Naive thymus-derived CD4-positive, alpha-beta T cell (primary cell): ENCODE measurements at regions not wholly inside any gene's neighbourhood (a gene's known extent, or its start where the extent isn't known, plus 50 kb on each side); places are given as distances from the start of the nearest gene placed in this dataset.

Experiments used
- ATAC-seq: fragments of 150-1000 bp; cut with Tn5 transposase; 2 replicates; pipeline ENCODE4 v1.10.0; 2021; ENCODE audit warnings: mild to moderate bottlenecking, moderate library complexity
- CTCF ChIA-PET: fragments of 350-600 bp; sonication (Branson Sonifier 250); formaldehyde crosslinking; loops from one replicate; lab custom pipeline; 2021; ENCODE audit warnings: antibody characterized with exemption; lab: Charles Lee
- POLR2A ChIA-PET: fragments of 350-600 bp; sonication (Branson Sonifier 250); formaldehyde crosslinking; loops from one replicate; lab custom pipeline; 2021; ENCODE audit warnings: antibody characterized with exemption, inconsistent platforms; lab: Charles Lee
- DNase-seq, 9 donors: peaks; one replicate each; pipeline versions ENCODE4 v3.0.0 to v3.0.0-alpha.2; 2020 to 2022; ENCODE audit warnings: mixed read lengths in 1 of 9
- H3K27ac ChIP-seq: one replicate; pipeline ENCODE4 v1.7.0; 2013; ENCODE audit warnings: mild to moderate bottlenecking, low read depth, low read length, moderate library complexity
- H3K27me3 ChIP-seq, 2 donors: one replicate each; pipeline ENCODE4 v1.7.0; 2013; ENCODE audit warnings: low read length in 2 of 2, mild to moderate bottlenecking in 2 of 2, moderate library complexity in 2 of 2; ENCODE audit not compliant: control insufficient read depth in 2 of 2, insufficient read depth in 2 of 2
- H3K36me3 ChIP-seq, 3 experiments: 1 replicate in 2 of 3; 2 replicates in 1 of 3; pipeline ENCODE4 v1.7.0; 2013; ENCODE audit warnings: low read length in 3 of 3, mild to moderate bottlenecking in 3 of 3, moderate library complexity in 1 of 3; ENCODE audit not compliant: insufficient read depth in 3 of 3, control insufficient read depth in 2 of 3
- H3K4me1 ChIP-seq, 2 donors: one replicate each; pipeline ENCODE4 v1.7.0; 2013; ENCODE audit warnings: low read length in 2 of 2, mild to moderate bottlenecking in 2 of 2, moderate library complexity in 1 of 2; ENCODE audit not compliant: control insufficient read depth in 2 of 2, insufficient read depth in 2 of 2
- H3K4me3 ChIP-seq: 2 replicates; pipeline ENCODE4 v1.7.0; 2013; ENCODE audit warnings: mild to moderate bottlenecking, low read length
- H3K9me3 ChIP-seq, 3 experiments: 1 replicate in 2 of 3; 2 replicates in 1 of 3; pipeline ENCODE4 v1.7.0; 2013; ENCODE audit warnings: low read length in 3 of 3; ENCODE audit not compliant: control insufficient read depth in 2 of 3
- H3K27ac Mint-ChIP-seq, 9 donors: one replicate each; pipeline ENCODE4 v1.8.0; 2020 to 2022; ENCODE audit warnings: mixed read lengths in 9 of 9, mild to moderate bottlenecking in 8 of 9, moderate library complexity in 5 of 9, inconsistent platforms in 2 of 9
- H3K27me3 Mint-ChIP-seq, 5 donors: one replicate each; pipeline ENCODE4 v1.8.0; 2021 to 2022; ENCODE audit warnings: mixed read lengths in 5 of 5, mild to moderate bottlenecking in 1 of 5
- H3K36me3 Mint-ChIP-seq, 5 donors: one replicate each; pipeline ENCODE4 v1.8.0; 2020 to 2022; ENCODE audit warnings: mixed read lengths in 5 of 5, mild to moderate bottlenecking in 3 of 5, inconsistent platforms in 1 of 5
- H3K4me1 Mint-ChIP-seq, 7 donors: one replicate each; pipeline ENCODE4 v1.8.0; 2020 to 2022; ENCODE audit warnings: mixed read lengths in 7 of 7, mild to moderate bottlenecking in 3 of 7, inconsistent platforms in 1 of 7
- H3K4me3 Mint-ChIP-seq, 10 donors: one replicate each; pipeline ENCODE4 v1.8.0; 2020 to 2022; ENCODE audit warnings: mild to moderate bottlenecking in 10 of 10, mixed read lengths in 10 of 10, moderate library complexity in 6 of 10, inconsistent platforms in 2 of 10
- H3K9me3 Mint-ChIP-seq, 11 donors: one replicate each; pipeline ENCODE4 v1.8.0; 2020 to 2022; ENCODE audit warnings: mixed read lengths in 11 of 11, mild to moderate bottlenecking in 4 of 11, inconsistent platforms in 1 of 11, moderate library complexity in 1 of 11
- intact Hi-C, 2 donors: fragments of 100-400 bp; cut with micrococcal nuclease; formaldehyde crosslinking; loops; one replicate each; pipeline ENCODE4 v1.15.1; 2023

DNA sequence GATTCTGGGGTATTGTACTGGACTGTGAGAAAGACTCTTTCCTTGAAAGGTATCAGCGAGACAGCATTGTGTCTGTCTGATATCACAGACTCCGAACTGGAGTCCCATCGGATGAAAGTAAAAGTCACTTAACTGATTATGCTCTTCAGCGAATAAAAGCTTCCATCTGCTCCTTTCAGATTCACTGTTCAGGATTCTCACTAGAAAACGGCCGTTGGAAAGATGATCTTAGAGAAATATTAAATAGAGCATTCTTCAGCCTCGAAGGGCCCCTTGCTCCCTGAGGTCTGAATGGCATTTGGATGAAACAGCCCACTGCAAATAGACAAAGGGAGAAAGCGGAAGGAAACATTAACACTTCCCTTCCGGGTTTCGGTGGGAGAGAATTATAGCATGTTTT, 416.2 kb upstream of the PRKX start:
- no peaks in the 10 kb centered on the region for H3K4me1 ChIP-seq
- H3K36me3 Mint-ChIP-seq, result no peaks in the 10 kb centered on the region
- H3K4me3 ChIP-seq, result no peak overlapping the region
- H3K4me1 Mint-ChIP-seq, result no peaks in the 10 kb centered on the region
- H3K36me3 ChIP-seq, result no peaks in the 10 kb centered on the region
- ChIA-PET POLR2A (no interaction called here), CTCF (no interaction called here)
- DNase-seq (no peak), ATAC-seq (no peak)
- no peak overlapping the region for H3K27ac Mint-ChIP-seq
- peaks cover 0 to 7% (median 0%) of the 10 kb centered on the region in 11 donors for H3K9me3 Mint-ChIP-seq
- H3K4me3 Mint-ChIP-seq, result no peak overlapping the region
- H3K27me3 ChIP-seq, result no peaks in the 10 kb centered on the region
- H3K27ac ChIP-seq, result no peak overlapping the region
- no peaks in the 10 kb centered on the region for H3K9me3 ChIP-seq
- intact Hi-C loops, result no loop called here
- H3K27me3 Mint-ChIP-seq, result no peaks in the 10 kb centered on the region

- POLR2A ChIA-PET, result interaction anchor here (0.6 to 0.7 kb wide), 2 partner anchors 284 to 1437 kb away, joined by 3 to 5 read pairs; no protein-coding TSS in a partner anchor
- Mint-ChIP-seq H3K27me3 (no peaks in the 10 kb centered on the region), H3K36me3 (no peaks in the 10 kb centered on the region), H3K4me1 (no peaks in the 10 kb centered on the region), H3K4me3 (no peak overlapping the region), H3K9me3 (peaks cover 0 to 9% (median 3%) of the 10 kb centered on the region in 11 donors), H3K27ac (no peak overlapping the region)
- H3K27me3 ChIP-seq, result no peaks in the 10 kb centered on the region
- no peaks in the 10 kb centered on the region for H3K36me3 ChIP-seq
- CTCF ChIA-PET, result no interaction called here
- DNase-seq, result no peak
- no peak overlapping the region for H3K4me3 ChIP-seq
- H3K4me1 ChIP-seq, result no peaks in the 10 kb centered on the region
- intact Hi-C loops, result no loop called here
- ATAC-seq, result no peak
- H3K27ac ChIP-seq, result no peak overlapping the region
- no peaks in the 10 kb centered on the region for H3K9me3 ChIP-seq
These were observed 405.4 kb upstream of the PRKX start for GRCh38 chrX:4118666-4119530.

- no peaks in the 10 kb centered on the region for H3K9me3 ChIP-seq
- H3K27me3 ChIP-seq, result no peaks in the 10 kb centered on the region
- H3K4me3 ChIP-seq, result no peak overlapping the region
- Mint-ChIP-seq H3K27ac (no peak overlapping the region), H3K4me3 (no peak overlapping the region), H3K4me1 (no peaks in the 10 kb centered on the region), H3K36me3 (no peaks in the 10 kb centered on the region), H3K27me3 (no peaks in the 10 kb centered on the region), H3K9me3 (peaks cover 0 to 13% (median 7%) of the 10 kb centered on the region in 11 donors)
- DNase-seq (no peak), ATAC-seq (no peak)
- ChIA-PET CTCF (no interaction called here), POLR2A (no interaction called here)
- H3K36me3 ChIP-seq, result no peaks in the 10 kb centered on the region
- no peaks in the 10 kb centered on the region for H3K4me1 ChIP-seq
- no peak overlapping the region for H3K27ac ChIP-seq
- intact Hi-C loops, result no loop called here
These were observed 397.5 kb upstream of the PRKX start for GRCh38 chrX:4110964-4111363.

GRCh38 chrX:4094926-4095325, 381.5 kb upstream of the PRKX start:
- H3K4me1 ChIP-seq, result no peaks in the 10 kb centered on the region
- ATAC-seq (no peak), DNase-seq (no peak)
- POLR2A ChIA-PET, result no interaction called here
- no peaks in the 10 kb centered on the region for H3K36me3 ChIP-seq
- no peak overlapping the region for H3K27ac ChIP-seq
- Mint-ChIP-seq H3K4me3 (no peak overlapping the region), H3K9me3 (peaks cover 0 to 6% (median 0%) of the 10 kb centered on the region in 11 donors), H3K36me3 (no peaks in the 10 kb centered on the region), H3K27ac (no peak overlapping the region), H3K27me3 (no peaks in the 10 kb centered on the region), H3K4me1 (no peaks in the 10 kb centered on the region)
- no peak overlapping the region for H3K4me3 ChIP-seq
- no peaks in the 10 kb centered on the region for H3K27me3 ChIP-seq
- no peaks in the 10 kb centered on the region for H3K9me3 ChIP-seq
- intact Hi-C loops, result no loop called here
- CTCF ChIA-PET, result no interaction called here

GRCh38 chrX:4091046-4091760, 377.8 kb upstream of the PRKX start:
- DNase-seq (no peak), ATAC-seq (no peak)
- no peaks in the 10 kb centered on the region for H3K27me3 ChIP-seq
- no peaks in the 10 kb centered on the region for H3K36me3 ChIP-seq
- no peak overlapping the region for H3K4me3 ChIP-seq
- no peak overlapping the region for H3K27ac ChIP-seq
- no peaks in the 10 kb centered on the region for H3K4me1 Mint-ChIP-seq
- no peak overlapping the region for H3K4me3 Mint-ChIP-seq
- H3K9me3 ChIP-seq, result no peaks in the 10 kb centered on the region
- peaks cover 0 to 1% (median 0%) of the 10 kb centered on the region in 11 donors for H3K9me3 Mint-ChIP-seq
- intact Hi-C loops, result no loop called here
- CTCF ChIA-PET, result no interaction called here
- no peak overlapping the region for H3K27ac Mint-ChIP-seq
- H3K27me3 Mint-ChIP-seq, result no peaks in the 10 kb centered on the region
- no peaks in the 10 kb centered on the region for H3K36me3 Mint-ChIP-seq
- POLR2A ChIA-PET, result no interaction called here
- H3K4me1 ChIP-seq, result no peaks in the 10 kb centered on the region

DNA sequence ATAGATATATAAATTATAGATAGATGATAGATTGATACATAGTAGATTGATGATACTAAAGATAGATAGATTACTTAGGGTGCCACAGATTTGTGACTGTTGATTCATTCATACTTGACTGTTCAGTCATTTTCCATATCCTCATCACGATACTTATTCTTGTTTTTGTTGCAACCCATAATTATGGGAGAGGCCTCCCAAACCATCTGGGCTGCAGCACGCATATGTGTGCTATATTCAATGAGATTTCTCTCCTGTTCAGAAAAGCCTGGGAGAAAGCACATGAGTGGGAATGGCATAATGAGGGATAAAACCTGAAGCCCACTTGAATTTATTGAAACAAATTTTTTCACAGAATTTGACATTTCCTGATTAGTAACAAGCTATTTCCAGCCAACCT, 346.4 kb upstream of the PRKX start:
- Histone ChIP-seq H3K4me3 (no peak overlapping the region), H3K27me3 (no peaks in the 10 kb centered on the region), H3K9me3 (no peaks in the 10 kb centered on the region), H3K4me1 (no peaks in the 10 kb centered on the region), H3K27ac (no peak overlapping the region), H3K36me3 (no peaks in the 10 kb centered on the region)
- Mint-ChIP-seq H3K27ac (no peak overlapping the region), H3K4me3 (no peak overlapping the region), H3K4me1 (no peaks in the 10 kb centered on the region), H3K36me3 (no peaks in the 10 kb centered on the region), H3K27me3 (no peaks in the 10 kb centered on the region), H3K9me3 (peaks cover 0 to 10% (median 3%) of the 10 kb centered on the region in 11 donors)
- intact Hi-C loops, result no loop called here
- CTCF ChIA-PET, result no interaction called here
- DNase-seq (no peak), ATAC-seq (no peak)
- POLR2A ChIA-PET, result no interaction called here
